ENCODE measurements at regions not wholly inside any gene's neighbourhood (a gene's known extent, or its start where the extent isn't known, plus 50 kb on each side); places are given as distances from the start of the nearest gene placed in this dataset.

DNA sequence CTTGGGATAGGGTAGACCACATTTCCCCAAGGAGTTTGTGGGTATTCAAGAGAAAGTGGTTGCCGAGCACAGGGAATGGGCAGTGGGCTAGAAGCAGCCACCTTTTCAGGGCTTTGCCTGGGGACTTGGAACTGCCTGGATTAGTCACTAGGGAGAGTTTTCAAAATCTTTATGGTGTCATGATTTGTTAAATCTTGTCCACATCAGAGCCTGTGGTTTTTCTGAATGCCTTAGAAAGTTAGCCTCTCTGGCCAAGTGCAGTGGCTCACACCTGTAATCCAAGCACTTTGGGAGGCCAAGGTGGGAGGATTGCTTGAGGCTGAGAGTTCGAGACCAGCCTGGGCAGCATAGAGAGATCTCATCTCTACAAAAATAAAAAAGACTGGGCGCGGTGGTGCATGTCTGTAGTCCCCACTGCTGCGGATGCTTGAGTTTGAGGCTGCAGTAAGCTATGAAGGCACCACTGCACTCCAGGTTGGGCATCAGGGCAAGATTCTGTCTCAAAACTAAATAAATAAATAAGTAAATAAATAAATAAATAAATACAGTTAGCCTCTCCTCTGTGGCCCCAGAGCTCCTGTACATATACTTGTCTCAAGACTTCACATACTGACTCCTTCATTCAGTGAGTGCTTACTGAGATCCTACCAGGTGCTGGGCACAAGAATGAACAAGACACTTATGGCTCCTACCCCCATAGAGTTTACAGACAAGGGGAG is 76.3 kb upstream of the HNF1B start:
- TF ChIP-seq RFX5 (IDR thresholded peaks at IDR 0.05; ENCODE audit: low read depth, low read length) (no peak), CEBPB (IDR thresholded peaks at IDR 0.05; ENCODE audit: low read depth, low read length) (no peak), CTCF (conservative IDR thresholded peaks at IDR 0.05; ENCODE audit: low read depth, low read length) (no peak), RAD21 (IDR thresholded peaks at IDR 0.05; ENCODE audit: low read length) (no peak), POLR2A (IDR thresholded peaks at IDR 0.05; ENCODE audit: low read depth, low read length) (no peak), BHLHE40 (IDR thresholded peaks at IDR 0.05; ENCODE audit: low read depth, low read length) (no peak), SMC3 (IDR thresholded peaks at IDR 0.05; ENCODE audit: low read depth, low read length) (no peak), MAFK (IDR thresholded peaks at IDR 0.05; ENCODE audit: low read depth, low read length) (no peak)
- TF ChIP-seq, protein P1, sequence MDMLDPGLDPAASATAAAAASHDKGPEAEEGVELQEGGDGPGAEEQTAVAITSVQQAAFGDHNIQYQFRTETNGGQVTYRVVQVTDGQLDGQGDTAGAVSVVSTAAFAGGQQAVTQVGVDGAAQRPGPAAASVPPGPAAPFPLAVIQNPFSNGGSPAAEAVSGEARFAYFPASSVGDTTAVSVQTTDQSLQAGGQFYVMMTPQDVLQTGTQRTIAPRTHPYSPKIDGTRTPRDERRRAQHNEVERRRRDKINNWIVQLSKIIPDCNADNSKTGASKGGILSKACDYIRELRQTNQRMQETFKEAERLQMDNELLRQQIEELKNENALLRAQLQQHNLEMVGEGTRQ (IDR thresholded peaks at IDR 0.05; ENCODE audit: low read depth, low read length): no peak
